SK-N-SH treated with all-trans-retinoic acid at 6 μM for 48 hours (cell line): ENCODE measurements at regions not wholly inside any gene's neighbourhood (a gene's known extent, or its start where the extent isn't known, plus 50 kb on each side); places are given as distances from the start of the nearest gene placed in this dataset.

ENCODE experiments used
- BACH2 ChIP-seq: fragments of 250-450 bp; sonication (Bioruptor Pico); IDR thresholded peaks from 2 replicates; pipeline ENCODE4 v1.9.0; 2021; ENCODE audit warnings: mild to moderate bottlenecking, borderline replicate concordance
- CSDC2 ChIP-seq: fragments of 250-450 bp; sonication (Bioruptor Pico); IDR thresholded peaks from 2 replicates; pipeline ENCODE4 v1.5.0; 2020; ENCODE audit warnings: mild to moderate bottlenecking, moderate library complexity
- ISL1 ChIP-seq: fragments of 250-450 bp; sonication (Bioruptor Pico); IDR thresholded peaks from 2 replicates; pipeline ENCODE4 v2.1.2; 2022; ENCODE audit warnings: mild to moderate bottlenecking, moderate library complexity
- PPARA ChIP-seq: fragments of 250-450 bp; sonication (Bioruptor Pico); IDR thresholded peaks from 2 replicates; pipeline ENCODE4 v1.5.0; 2020; ENCODE audit warnings: mild to moderate bottlenecking, borderline replicate concordance
- SNAI2 ChIP-seq: fragments of 250-450 bp; sonication (Bioruptor Pico); IDR thresholded peaks from 2 replicates; pipeline ENCODE4 v1.5.0; 2020; ENCODE audit warnings: mild to moderate bottlenecking, moderate library complexity
- ZFP3 ChIP-seq: fragments of 250-450 bp; sonication (Bioruptor Pico); IDR thresholded peaks from 2 replicates; pipeline ENCODE4 v1.5.0; 2020; ENCODE audit warnings: mild to moderate bottlenecking, moderate library complexity
- ZFP30 ChIP-seq: fragments of 450-650 bp; formaldehyde crosslinking; IDR thresholded peaks from 2 replicates; pipeline ENCODE4 v1.5.0; 2022; ENCODE audit warnings: mild to moderate bottlenecking, moderate library complexity
- ZNF70 ChIP-seq: fragments of 450-650 bp; formaldehyde crosslinking; IDR thresholded peaks from 2 replicates; pipeline ENCODE4 v1.5.0; 2020; ENCODE audit warnings: mild to moderate bottlenecking, moderate library complexity
- TF ChIP-seq, protein P1 (sequence below): fragments of 250-450 bp; sonication (Bioruptor Pico); IDR thresholded peaks from 2 replicates; pipeline ENCODE4 v1.5.1; 2021; ENCODE audit warnings: mild to moderate bottlenecking, moderate library complexity

DNA sequence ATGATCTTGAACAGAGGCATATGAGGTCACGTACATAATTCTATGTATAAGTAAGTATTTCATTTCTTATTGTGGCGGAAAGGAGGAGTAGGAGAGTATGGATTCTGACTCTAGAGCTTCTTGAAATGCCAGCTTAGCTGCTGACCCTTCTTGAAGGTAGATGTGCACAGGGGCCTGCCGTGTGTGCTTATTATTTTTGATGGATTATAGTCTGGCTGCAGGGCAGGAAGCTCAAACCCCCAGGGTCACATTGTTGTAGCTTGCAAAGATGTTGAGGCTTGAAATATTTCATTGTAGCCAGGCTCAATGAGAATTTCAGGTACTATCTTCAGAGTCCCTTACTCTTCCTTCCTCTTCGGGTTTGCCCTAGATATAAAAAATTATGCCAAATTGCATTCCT is 418.8 kb downstream of the OLFM4 start:
- TF ChIP-seq BACH2 (no peak), CSDC2 (CRISPR knock-in tag) (no peak), ZFP30 (CRISPR knock-in tag) (no peak), PPARA (CRISPR knock-in tag) (no peak), ZFP3 (no peak), SNAI2 (CRISPR knock-in tag) (no peak), ISL1 (CRISPR knock-in tag) (no peak), ZNF70 (CRISPR knock-in tag) (no peak)
- TF ChIP-seq, protein P1, sequence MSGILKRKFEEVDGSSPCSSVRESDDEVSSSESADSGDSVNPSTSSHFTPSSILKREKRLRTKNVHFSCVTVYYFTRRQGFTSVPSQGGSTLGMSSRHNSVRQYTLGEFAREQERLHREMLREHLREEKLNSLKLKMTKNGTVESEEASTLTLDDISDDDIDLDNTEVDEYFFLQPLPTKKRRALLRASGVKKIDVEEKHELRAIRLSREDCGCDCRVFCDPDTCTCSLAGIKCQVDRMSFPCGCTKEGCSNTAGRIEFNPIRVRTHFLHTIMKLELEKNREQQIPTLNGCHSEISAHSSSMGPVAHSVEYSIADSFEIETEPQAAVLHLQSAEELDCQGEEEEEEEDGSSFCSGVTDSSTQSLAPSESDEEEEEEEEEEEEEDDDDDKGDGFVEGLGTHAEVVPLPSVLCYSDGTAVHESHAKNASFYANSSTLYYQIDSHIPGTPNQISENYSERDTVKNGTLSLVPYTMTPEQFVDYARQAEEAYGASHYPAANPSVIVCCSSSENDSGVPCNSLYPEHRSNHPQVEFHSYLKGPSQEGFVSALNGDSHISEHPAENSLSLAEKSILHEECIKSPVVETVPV (CRISPR knock-in tag): no peak
